H1 (cell line): ENCODE measurements at regions not wholly inside any gene's neighbourhood (a gene's known extent, or its start where the extent isn't known, plus 50 kb on each side); places are given as distances from the start of the nearest gene placed in this dataset.

ENCODE experiments used
- CTCF ChIA-PET: fragments of 300-600 bp; sonication (Branson Sonifier 250); formaldehyde crosslinking; loops from one replicate; lab custom pipeline; 2021; ENCODE audit not compliant: partially characterized antibody; lab: Charles Lee
- POLR2A ChIA-PET: fragments of 300-600 bp; sonication (Branson Sonifier 250); formaldehyde crosslinking; loops from one replicate; lab custom pipeline; 2021; ENCODE audit warnings: inconsistent platforms; ENCODE audit not compliant: partially characterized antibody; lab: Charles Lee
- DNase-seq, 2 experiments: peaks; one replicate each; pipeline versions ENCODE4 v3.0.0 to v3.0.0-alpha.2; 2010 to 2022; ENCODE audit warnings: low spot score in 2 of 2, low read depth in 1 of 2, mixed read lengths in 1 of 2
- FAIRE-seq: peaks from 2 replicates; lab custom pipeline; 2011; peaks lifted over from hg19 to GRCh38; lab: Jason Lieb, UNC
- H2AFZ ChIP-seq: 2 replicates; pipeline ENCODE4 v1.8.1; 2012; ENCODE audit warnings: low read length, inconsistent platforms
- H2AK5ac ChIP-seq: 2 replicates; pipeline ENCODE4 v1.6.1; 2013; ENCODE audit warnings: low read depth, low read length
- H2BK120ac ChIP-seq: replicated peaks from 2 replicates; pipeline ENCODE3; 2013; ENCODE audit warnings: low read depth, low read length, inconsistent platforms
- H2BK12ac ChIP-seq: 2 replicates; pipeline ENCODE4 v1.6.1; 2013; ENCODE audit warnings: low read depth, low read length
- H2BK15ac ChIP-seq: 2 replicates; pipeline ENCODE4 v1.6.1; 2013; ENCODE audit warnings: low read length
- H2BK20ac ChIP-seq: 2 replicates; pipeline ENCODE4 v1.6.1; 2013; ENCODE audit warnings: low read length
- H2BK5ac ChIP-seq: 2 replicates; pipeline ENCODE4 v1.6.1; 2013; ENCODE audit warnings: low read depth, low read length
- H3K14ac ChIP-seq: 2 replicates; pipeline ENCODE4 v1.6.1; 2013; ENCODE audit warnings: inconsistent platforms; ENCODE audit not compliant: insufficient read length
- H3K18ac ChIP-seq: 2 replicates; pipeline ENCODE4 v1.6.1; 2013; ENCODE audit warnings: low read length; ENCODE audit errors: extremely low read depth
- H3K23ac ChIP-seq: 2 replicates; pipeline ENCODE4 v1.6.1; 2013; ENCODE audit warnings: inconsistent platforms; ENCODE audit not compliant: insufficient read length
- H3K23me2 ChIP-seq: 2 replicates; pipeline ENCODE4 v1.6.1; 2013; ENCODE audit warnings: low read depth, low read length
- H3K27ac ChIP-seq: 2 replicates; pipeline ENCODE4 v1.6.1; 2011; ENCODE audit warnings: low read depth, low read length, inconsistent platforms
- H3K27me3 ChIP-seq, 4 experiments: replicated peaks in 1 of 4; 1 replicate in 1 of 4; 2 replicates in 3 of 4; pipeline versions ENCODE4 v1.6.1 to v1.8.1; 2011 to 2013; ENCODE audit warnings: low read length in 3 of 4, mild to moderate bottlenecking in 3 of 4, inconsistent platforms in 2 of 4, mixed read lengths in 2 of 4, moderate library complexity in 1 of 4; ENCODE audit not compliant: control insufficient read depth in 3 of 4, insufficient read depth in 3 of 4; ENCODE audit errors: extremely low read depth in 1 of 4
- H3K36me3 ChIP-seq, 4 experiments: 2 replicates each; pipeline versions ENCODE4 v1.6.1 to v1.8.1; 2011 to 2013; ENCODE audit warnings: mild to moderate bottlenecking in 4 of 4, low read length in 3 of 4, moderate library complexity in 2 of 4, control low read depth in 1 of 4, inconsistent platforms in 1 of 4; ENCODE audit not compliant: insufficient read depth in 4 of 4, control insufficient read depth in 2 of 4
- H3K4ac ChIP-seq: replicated peaks from 2 replicates; pipeline ENCODE3; 2013; ENCODE audit warnings: low read length, low read depth, mixed read lengths, inconsistent platforms; ENCODE audit not compliant: insufficient read length
- H3K4me1 ChIP-seq, 4 experiments: replicated peaks in 1 of 4; 1 replicate in 1 of 4; 2 replicates in 3 of 4; pipeline versions ENCODE4 v1.6.1 to v1.8.1; 2011 to 2013; ENCODE audit warnings: low read length in 3 of 4, inconsistent platforms in 2 of 4, mixed read lengths in 1 of 4; ENCODE audit not compliant: insufficient read depth in 4 of 4, control insufficient read depth in 3 of 4
- H3K4me2 ChIP-seq, 2 experiments: 2 replicates each; pipeline versions ENCODE4 v1.6.1 to v1.8.1; 2011 to 2013; ENCODE audit warnings: low read depth in 2 of 2, low read length in 2 of 2, control low read depth in 1 of 2, inconsistent platforms in 1 of 2, mild to moderate bottlenecking in 1 of 2; ENCODE audit not compliant: insufficient read depth in 1 of 2
- H3K4me3 ChIP-seq, 4 experiments: fragments of 200-600, 300-600 bp in 1 of 4; sonication (generic), shearing (Covaris generic), sonication (Bioruptor Twin) in 1 of 4; 2 replicates each; pipeline versions ENCODE4 v1.5.1 to v1.8.1; 2011 to 2016; ENCODE audit warnings: low read length in 4 of 4, low read depth in 3 of 4, control low read depth in 2 of 4, inconsistent platforms in 2 of 4, mild to moderate bottlenecking in 2 of 4, mixed read lengths in 1 of 4, moderate library complexity in 1 of 4; ENCODE audit not compliant: insufficient read depth in 2 of 4; ENCODE audit errors: extremely low read depth in 1 of 4
- H3K56ac ChIP-seq: replicated peaks from 2 replicates; pipeline ENCODE3; 2013; ENCODE audit warnings: low read depth, mild to moderate bottlenecking, mixed read lengths, low read length, inconsistent platforms; ENCODE audit not compliant: insufficient read length
- H3K79me1 ChIP-seq: 2 replicates; pipeline ENCODE4 v1.6.1; 2013; ENCODE audit warnings: low read depth, low read length, control low read depth
- H3K79me2 ChIP-seq, 2 experiments: 2 replicates each; pipeline versions ENCODE4 v1.6.1 to v1.8.1; 2012 to 2013; ENCODE audit warnings: low read length in 2 of 2, mild to moderate bottlenecking in 2 of 2, inconsistent platforms in 1 of 2; ENCODE audit not compliant: insufficient read depth in 2 of 2, control insufficient read depth in 1 of 2
- H3K9ac ChIP-seq, 4 experiments: replicated peaks in 1 of 4; 1 replicate in 1 of 4; 2 replicates in 3 of 4; pipeline versions ENCODE4 v1.6.1 to v1.8.1; 2011 to 2013; ENCODE audit warnings: low read depth in 3 of 4, low read length in 3 of 4, control low read depth in 2 of 4, mild to moderate bottlenecking in 2 of 4, moderate library complexity in 2 of 4, inconsistent platforms in 1 of 4; ENCODE audit errors: extremely low read depth in 1 of 4
- H3K9me3 ChIP-seq, 2 experiments: 2 replicates each; pipeline versions ENCODE4 v1.6.1 to v1.8.1; 2012 to 2013; ENCODE audit warnings: mild to moderate bottlenecking in 2 of 2, moderate library complexity in 2 of 2, control low read depth in 1 of 2, inconsistent platforms in 1 of 2, low read depth in 1 of 2, low read length in 1 of 2, mixed read lengths in 1 of 2; ENCODE audit not compliant: insufficient read depth in 2 of 2
- H4K20me1 ChIP-seq, 2 experiments: replicated peaks in 1 of 2; 2 replicates each; pipeline versions ENCODE3 to v1.8.1; 2011 to 2013; ENCODE audit warnings: inconsistent platforms in 2 of 2, low read length in 2 of 2, mild to moderate bottlenecking in 1 of 2; ENCODE audit not compliant: insufficient read depth in 2 of 2, control insufficient read depth in 1 of 2
- H4K5ac ChIP-seq: 2 replicates; pipeline ENCODE4 v1.6.1; 2013; ENCODE audit warnings: low read length, low read depth, mixed read lengths, inconsistent platforms; ENCODE audit not compliant: insufficient read length
- H4K8ac ChIP-seq: 2 replicates; pipeline ENCODE4 v1.8.0; 2013; ENCODE audit warnings: mild to moderate bottlenecking, moderate library complexity, low read length, inconsistent platforms; ENCODE audit not compliant: insufficient read depth; ENCODE audit errors: extremely low read depth
- H4K91ac ChIP-seq: replicated peaks from 2 replicates; pipeline ENCODE3; 2013; ENCODE audit warnings: low read length, mixed read lengths, inconsistent platforms; ENCODE audit not compliant: insufficient read length
- BRCA1 ChIP-seq: IDR thresholded peaks from 2 replicates; pipeline ENCODE4 v1.6.1; 2012; ENCODE audit warnings: low read depth, low read length, improper control_type of control experiment
- CHD2 ChIP-seq: IDR thresholded peaks from 2 replicates; pipeline ENCODE4 v1.6.1; 2012; ENCODE audit warnings: low read length, improper control_type of control experiment
- KDM4A ChIP-seq: IDR thresholded peaks from one replicate; pipeline ENCODE4 v1.7.1; 2012; ENCODE audit warnings: low read depth, mild to moderate bottlenecking, moderate library complexity, low read length, inconsistent platforms; ENCODE audit not compliant: severe bottlenecking
- SRF ChIP-seq: IDR thresholded peaks from 2 replicates; pipeline ENCODE4 v1.6.1; 2011; ENCODE audit warnings: mild to moderate bottlenecking, low read depth, low read length, moderate library complexity
- TAF1 ChIP-seq: IDR thresholded peaks from 2 replicates; pipeline ENCODE4 v1.6.1; 2011; ENCODE audit warnings: mild to moderate bottlenecking, low read depth, low read length
- WGBS, 2 experiments: shearing (Covaris generic) in 1 of 2; methylation state at CpG; one replicate each; pipeline versions ENCODE4 v1.1.6 to v1.1.7; 2013 to 2015; ENCODE audit warnings: low lambda C conversion rate in 2 of 2, mixed read lengths in 2 of 2, inconsistent platforms in 1 of 2, low coverage in 1 of 2, missing lambda C conversion rate in 1 of 2; ENCODE audit not compliant: insufficient replicate concordance in 2 of 2, insufficient coverage in 1 of 2, insufficient read length in 1 of 2; ENCODE audit errors: extremely low coverage in 1 of 2, missing lambda C conversion rate in 1 of 2; 5-methylcytosine and 5-hydroxymethylcytosine counted together

- TF ChIP-seq TAF1 (no peak), CHD2 (no peak), KDM4A (no peak), SRF (no peak), BRCA1 (no peak)
- TF ChIP-seq, all 59 proteins: peak for 0
- WGBS, 2 experiments, result 94% methylated on average over 7 of the region's 7 CpGs; no CpG with 5 or more reads in 1 of the 2 experiments
- Histone ChIP-seq H3K79me1 (no peaks in the 10 kb centered on the region), H3K36me3 (no peaks in the 10 kb centered on the region), H2AFZ (no peak overlapping the region), H4K5ac (no peak overlapping the region), H2BK15ac (no peak overlapping the region), H3K27ac (no peak overlapping the region), H3K9me3 (no peaks in the 10 kb centered on the region), H4K91ac (no peak overlapping the region), H3K18ac (no peak overlapping the region), H3K4me1 (peaks cover 6 to 11% (median 6%) of the 10 kb centered on the region in 4 experiments), H3K4ac (no peak overlapping the region), H3K9ac (no peak overlapping the region), H3K27me3 (no peaks in the 10 kb centered on the region), H2BK5ac (no peak overlapping the region), H3K4me2 (no peak overlapping the region), H2BK120ac (no peak overlapping the region), H3K23me2 (no peaks in the 10 kb centered on the region), H2BK12ac (no peak overlapping the region), H3K79me2 (no peaks in the 10 kb centered on the region), H3K56ac (no peak overlapping the region), H3K14ac (no peak overlapping the region), H3K23ac (no peak overlapping the region), H3K4me3 (no peak overlapping the region), H4K8ac (no peak overlapping the region), H2AK5ac (no peak overlapping the region), H4K20me1 (no peaks in the 10 kb centered on the region), H2BK20ac (no peak overlapping the region)
- ChIA-PET POLR2A (no interaction called here), CTCF (no interaction called here)
- DNase-seq (no peak), FAIRE-seq (no peak)
Observed at GRCh38 chr4:15144967-15145295, 142.7 kb downstream of the CPEB2 start.
